Stimulated activated CD4-positive, alpha-beta T cell treated with anti-CD3 and anti-CD28 coated beads, Interleukin-2, amount 100 ng/mL, for 24 hours (primary cell): ENCODE measurements at regions not wholly inside any gene's neighbourhood (a gene's known extent, or its start where the extent isn't known, plus 50 kb on each side); places are given as distances from the start of the nearest gene placed in this dataset.
"Not testable (repeated sequence)": the region's sequence is repeated elsewhere in the genome, so short reads cannot be mapped to it uniquely, and the experiment has no call there.

ENCODE experiments used
- DNase-seq, 2 donors: peaks; one replicate each; pipeline ENCODE4 v3.0.0-alpha.2; 2020

GRCh38 chr6:6414931-6415330, 94.5 kb upstream of the F13A1 start:
- DNase-seq = no peak

DNA sequence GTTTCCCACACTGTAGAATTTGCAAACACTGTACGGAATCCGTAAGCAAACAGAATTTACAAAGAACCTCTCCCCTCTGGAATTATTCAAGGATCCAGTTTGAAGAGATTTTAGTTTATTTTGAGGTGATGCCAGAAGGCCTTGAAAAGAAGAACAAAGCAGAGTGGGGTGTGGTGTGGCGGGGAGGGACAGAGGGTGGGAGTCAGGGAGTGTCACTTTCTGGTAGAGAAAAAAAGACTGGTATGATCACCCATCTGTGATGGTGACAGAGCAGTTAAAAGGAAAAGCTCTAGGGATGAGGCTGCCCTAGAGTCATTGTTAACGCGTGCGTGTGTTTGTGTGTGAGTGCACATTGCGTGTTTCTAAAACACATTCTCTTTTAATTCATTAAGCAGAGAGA, 97.0 kb upstream of the F13A1 start:
- no peak for DNase-seq

- no peak for DNase-seq
These were observed 98.0 kb upstream of the F13A1 start for GRCh38 chr6:6418421-6418820.

GRCh38 chr6:6420107-6420506, 99.6 kb upstream of the F13A1 start:
- no peak for DNase-seq

DNA sequence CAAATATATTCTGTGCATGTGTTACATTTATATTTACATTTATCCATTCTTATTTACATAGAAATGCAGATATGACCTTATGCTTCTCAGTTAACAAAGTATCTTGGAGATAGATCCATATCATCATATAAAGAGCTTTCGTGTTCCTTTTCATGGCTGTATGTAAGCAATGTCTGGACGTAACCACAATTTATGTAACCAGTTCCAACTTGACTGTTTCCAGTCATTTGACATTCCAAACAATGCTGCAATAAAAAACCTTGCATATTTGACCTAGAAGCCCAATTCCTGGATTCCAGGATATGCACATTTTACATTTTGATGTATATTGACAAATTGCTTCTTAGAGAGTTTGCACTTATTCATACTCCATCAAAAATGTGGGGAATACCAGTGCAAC, 113.7 kb upstream of the F13A1 start:
- DNase-seq = no peak

DNA sequence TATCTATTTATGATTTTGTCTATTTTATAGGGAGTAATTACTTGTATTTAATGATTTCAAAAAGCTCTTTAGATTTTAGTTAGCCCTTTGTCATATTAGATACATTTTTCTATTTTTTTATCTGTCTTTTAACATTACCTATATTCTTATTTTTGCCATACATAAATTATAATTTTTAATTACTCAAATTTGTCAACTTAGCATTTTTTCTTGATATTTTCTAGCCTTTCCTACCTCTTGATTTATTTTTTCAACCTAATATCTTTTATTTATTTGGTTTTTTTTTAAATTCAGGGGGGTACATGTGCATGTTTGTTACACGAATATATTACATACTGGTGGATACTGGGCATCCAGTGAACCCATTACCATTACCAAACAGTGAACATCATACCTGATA, 114.3 kb upstream of the F13A1 start:
- DNase-seq = no peak

GRCh38 chr6:6436366-6436765, 115.9 kb upstream of the F13A1 start:
- no peak for DNase-seq

DNA sequence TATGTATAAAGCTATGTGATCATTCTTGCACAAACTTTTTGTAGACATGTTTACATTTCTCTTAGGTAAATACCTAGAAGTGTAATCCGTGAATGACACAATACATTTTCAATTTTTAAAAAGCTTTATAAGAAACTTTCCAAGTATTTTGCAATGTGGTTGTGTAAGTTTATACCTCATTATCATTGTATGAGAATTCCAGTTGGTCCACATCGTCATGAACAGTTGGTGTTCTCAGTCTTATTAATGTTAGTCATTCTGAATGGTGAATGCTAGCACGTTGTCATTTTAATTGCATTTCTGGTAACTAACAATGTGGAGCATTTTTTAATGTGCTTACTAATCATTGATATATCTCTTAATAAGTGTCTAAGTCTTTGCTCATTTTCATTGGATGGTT, 116.5 kb upstream of the F13A1 start:
- no peak for DNase-seq

DNA sequence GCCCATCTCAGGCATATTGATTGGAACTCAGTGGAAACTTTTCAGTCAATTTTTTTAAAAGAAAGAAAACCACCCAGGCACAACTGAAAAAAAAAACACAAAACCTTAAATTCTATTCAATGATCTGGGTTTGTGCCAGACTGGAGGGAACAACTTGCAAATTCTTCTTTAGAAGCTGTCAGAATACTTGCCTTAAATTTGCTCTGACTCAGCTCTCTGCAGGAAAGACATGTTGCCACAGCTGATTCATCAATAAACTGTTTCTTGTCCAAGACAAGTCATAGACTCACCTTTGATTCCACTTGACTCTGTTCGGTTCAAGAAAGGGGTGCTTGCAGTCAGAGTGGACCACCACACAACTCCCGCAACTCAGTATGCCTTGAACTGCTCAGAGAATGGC, 117.8 kb upstream of the F13A1 start:
- DNase-seq = no peak

- DNase-seq = no peak
These were observed 119.3 kb upstream of the F13A1 start for GRCh38 chr6:6439778-6440177.

- DNase-seq = no peak
These were observed 131.5 kb upstream of the F13A1 start for GRCh38 chr6:6452002-6452401.

DNA sequence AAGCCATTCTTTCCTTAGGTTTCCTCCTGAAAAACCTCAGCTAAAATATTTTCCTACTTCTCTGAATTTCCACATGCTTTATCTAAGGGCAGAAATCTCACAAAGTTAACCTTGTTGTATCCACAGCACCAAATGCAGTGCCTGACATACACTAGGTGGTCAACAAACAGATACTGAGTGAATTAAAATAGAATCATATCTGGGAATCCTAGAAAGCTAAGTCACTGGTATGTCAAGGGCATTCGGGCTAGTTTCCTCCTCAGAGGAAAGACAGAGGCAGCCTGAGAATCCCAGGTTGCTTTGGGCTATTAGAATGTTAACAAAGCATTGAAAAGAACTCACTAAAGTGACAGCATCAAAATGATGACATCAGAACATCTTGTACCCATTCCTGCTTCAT, 132.7 kb upstream of the F13A1 start:
- DNase-seq = no peak

- no peak for DNase-seq
These were observed 133.2 kb upstream of the LY86 start for GRCh38 chr6:6455272-6455671.

- DNase-seq = no peak
These were observed 130.3 kb upstream of the LY86 start for GRCh38 chr6:6458172-6458571.

DNA sequence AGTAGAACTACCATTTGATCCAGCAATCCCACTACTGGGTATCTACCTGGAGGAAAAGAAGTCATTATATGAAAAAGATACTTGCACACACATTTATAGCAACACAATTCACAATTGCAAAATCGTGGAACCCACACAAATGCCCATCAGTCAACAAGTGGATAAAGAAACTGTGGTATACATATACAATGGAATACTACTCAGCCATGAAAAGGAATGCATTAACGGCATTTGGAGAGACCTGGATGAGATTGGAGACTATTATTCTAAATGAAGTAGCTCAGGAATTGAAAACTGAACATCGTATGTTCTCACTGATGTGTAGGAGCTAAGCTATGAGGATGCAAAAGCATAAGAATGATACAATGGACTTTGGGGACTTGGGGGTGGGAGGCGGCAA, 128.6 kb upstream of the LY86 start:
- not testable (repeated sequence) for DNase-seq

DNA sequence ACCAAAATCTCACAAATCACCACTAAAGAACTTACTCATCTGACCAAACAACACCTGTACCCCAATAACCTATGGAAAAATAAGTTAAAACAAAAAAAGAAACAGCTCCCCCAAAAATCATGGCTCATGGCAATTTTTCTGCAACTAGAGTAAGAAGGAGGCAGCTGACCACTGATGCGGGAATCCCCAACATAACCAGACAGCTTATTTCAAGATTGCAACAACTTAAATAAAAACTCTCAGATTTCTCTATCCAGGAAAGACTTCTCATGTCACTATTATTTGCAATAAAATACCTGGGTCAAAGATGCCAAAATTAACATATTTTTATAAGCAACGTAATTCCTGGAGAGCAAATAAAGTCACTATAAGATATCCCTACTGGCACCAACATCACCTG, 128.1 kb upstream of the LY86 start:
- DNase-seq = no peak

DNA sequence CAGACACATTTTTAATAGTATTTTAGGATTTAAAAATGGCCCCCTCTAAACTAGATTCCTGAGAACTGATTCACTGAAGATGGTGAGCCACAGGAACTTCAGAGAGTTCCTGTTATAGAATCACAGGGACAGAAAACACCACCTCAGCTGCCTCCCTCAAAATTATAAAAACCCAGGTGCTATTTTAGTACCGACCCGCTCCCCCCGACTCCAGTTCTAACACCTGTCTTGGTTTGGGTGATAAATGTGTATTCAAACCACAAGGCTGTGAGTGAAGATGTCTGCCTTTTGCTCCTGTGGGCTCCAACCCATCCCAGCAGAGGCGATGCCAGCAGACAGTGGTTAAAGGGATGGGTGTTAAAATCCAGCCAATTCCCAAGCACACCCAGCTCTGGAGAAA, 127.4 kb upstream of the LY86 start:
- no peak for DNase-seq

DNA sequence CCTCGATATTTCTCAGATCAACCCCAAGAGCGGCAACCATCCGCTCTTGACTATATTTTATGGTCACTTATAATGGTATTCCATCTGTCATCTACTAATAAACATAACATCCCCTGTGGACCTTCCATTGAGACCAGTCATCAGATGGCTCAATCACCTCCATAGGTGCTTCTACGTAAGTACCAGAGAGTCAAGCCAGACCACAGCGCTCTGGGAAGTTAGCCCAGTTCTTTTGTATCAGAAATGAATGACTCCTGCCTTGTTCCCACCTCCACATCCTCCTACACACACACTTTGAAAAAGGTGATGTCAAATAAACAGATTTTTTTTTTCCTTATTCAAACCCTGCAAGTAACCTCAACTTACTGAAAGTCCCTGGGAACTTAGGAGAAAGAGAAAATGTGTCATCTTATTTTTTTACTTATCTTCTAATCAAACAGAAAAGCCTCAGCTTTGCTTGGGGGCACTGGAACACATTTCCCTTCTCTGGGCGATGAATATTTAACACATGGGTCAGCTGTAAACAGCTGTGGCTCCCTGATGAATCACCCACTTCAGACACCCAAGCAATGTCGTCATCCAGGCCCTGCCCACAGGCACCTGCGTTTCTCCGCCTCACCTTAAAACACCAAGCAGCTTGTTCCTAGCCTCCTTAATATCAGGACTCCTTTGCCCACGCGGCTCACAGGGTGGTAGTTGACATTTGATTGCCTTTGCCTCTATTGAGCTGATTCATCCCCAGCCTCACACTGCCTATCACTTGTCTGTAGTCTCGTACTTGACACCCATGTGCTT, 121.4 kb upstream of the LY86 start:
- DNase-seq = no peak

- no peak for DNase-seq
These were observed 119.4 kb upstream of the LY86 start for GRCh38 chr6:6469074-6469473.

DNA sequence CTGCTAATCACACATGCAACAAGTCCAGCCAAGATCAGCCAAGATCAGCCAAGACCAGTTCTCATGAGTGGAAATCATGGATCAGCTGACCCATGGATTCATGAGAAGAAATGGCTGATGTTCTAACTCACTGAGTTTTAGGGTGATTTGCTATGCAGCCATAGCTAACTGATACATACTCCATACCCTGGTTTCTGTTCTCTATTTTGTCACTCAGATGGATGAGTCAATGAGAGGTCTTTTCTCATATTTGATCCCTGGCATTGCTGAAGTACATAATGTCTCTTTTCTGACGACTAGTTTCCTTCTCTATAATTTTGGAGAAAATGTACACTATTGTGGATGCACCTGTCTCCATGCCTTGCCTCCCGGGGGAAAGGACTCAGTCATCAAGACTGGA, 118.4 kb upstream of the LY86 start:
- DNase-seq = no peak

- no peak for DNase-seq
These were observed 117.2 kb upstream of the LY86 start for GRCh38 chr6:6471276-6471675.

- DNase-seq = no peak
These were observed 114.2 kb upstream of the LY86 start for GRCh38 chr6:6474170-6474920.

- no peak for DNase-seq
These were observed 108.7 kb upstream of the LY86 start for GRCh38 chr6:6479785-6480184.

- DNase-seq = no peak
These were observed 106.3 kb upstream of the LY86 start for GRCh38 chr6:6482256-6482655.

- DNase-seq = no peak
These were observed 105.4 kb upstream of the LY86 start for GRCh38 chr6:6483168-6483567.
